ENCODE measurements at regions not wholly inside any gene's neighbourhood (a gene's known extent, or its start where the extent isn't known, plus 50 kb on each side); places are given as distances from the start of the nearest gene placed in this dataset.
"Not testable (repeated sequence)": the region's sequence is repeated elsewhere in the genome, so short reads cannot be mapped to it uniquely, and the experiment has no call there.

- no peak for DNase-seq
Measured at GRCh38 chrX:65331371-65331770, 203.2 kb downstream of the LAS1L start.

- no peak for DNase-seq
Measured at GRCh38 chrX:65300104-65300809, 234.3 kb downstream of the LAS1L start.

- DNase-seq: not testable (repeated sequence)
Measured at GRCh38 chrX:65282905-65283304, 251.7 kb downstream of the LAS1L start.

- DNase-seq: no peak
Measured at GRCh38 chrX:65273152-65273551, 261.4 kb downstream of the LAS1L start.

- no peak for DNase-seq
Measured at GRCh38 chrX:65266482-65266881, 268.1 kb downstream of the LAS1L start.

- DNase-seq: no peak
Measured at GRCh38 chrX:65253817-65254216, 277.6 kb upstream of the ZC4H2 start.

- no peak for DNase-seq
Measured at GRCh38 chrX:65241059-65241721, 264.9 kb upstream of the ZC4H2 start.

GRCh38 chrX:65203545-65203944 is 227.3 kb upstream of the ZC4H2 start:
- DNase-seq: no peak

GRCh38 chrX:65196758-65197360 is 220.6 kb upstream of the ZC4H2 start:
- DNase-seq: no peak

- DNase-seq: no peak
Measured at GRCh38 chrX:65195621-65196020, 219.4 kb upstream of the ZC4H2 start.

GRCh38 chrX:65194547-65194946 is 218.3 kb upstream of the ZC4H2 start:
- no peak for DNase-seq

GRCh38 chrX:65163325-65163724 is 187.1 kb upstream of the ZC4H2 start:
- DNase-seq: not testable (repeated sequence)

GRCh38 chrX:65148232-65148631 is 172.0 kb upstream of the ZC4H2 start:
- DNase-seq: no peak

GRCh38 chrX:65136424-65136823 is 160.2 kb upstream of the ZC4H2 start:
- no peak for DNase-seq

- DNase-seq: peak; percentile 6
Measured at GRCh38 chrX:65127842-65128241, 151.6 kb upstream of the ZC4H2 start.

GRCh38 chrX:65098851-65099250 is 122.6 kb upstream of the ZC4H2 start:
- DNase-seq: no peak

GRCh38 chrX:65093658-65094057 is 117.4 kb upstream of the ZC4H2 start:
- DNase-seq: no peak

- no peak for DNase-seq
Measured at GRCh38 chrX:65073233-65073632, 97.0 kb upstream of the ZC4H2 start.

GRCh38 chrX:65072590-65072989 is 96.3 kb upstream of the ZC4H2 start:
- no peak for DNase-seq

- not testable (repeated sequence) for DNase-seq
Measured at GRCh38 chrX:65058626-65059025, 82.4 kb upstream of the ZC4H2 start.

GRCh38 chrX:65045001-65045400 is 68.8 kb upstream of the ZC4H2 start:
- DNase-seq: no peak

GRCh38 chrX:65035446-65035770 is 59.2 kb upstream of the ZC4H2 start:
- DNase-seq: no peak

GRCh38 chrX:65034668-65035445 is 58.6 kb upstream of the ZC4H2 start, which contains the start of gene ZC3H12B:
Gene ZC3H12B, plus strand, starts transcription at chrX:65034826.
- DNase-seq: peak; percentile 86

- no peak for DNase-seq
Measured at GRCh38 chrX:65034292-65034667, 58.0 kb upstream of the ZC4H2 start.

All from CD4-positive, alpha-beta T cell treated with Interleukin-17A for 4 hours (primary cell).